GM12891 (cell line): ENCODE measurements at regions not wholly inside any gene's neighbourhood (a gene's known extent, or its start where the extent isn't known, plus 50 kb on each side); places are given as distances from the start of the nearest gene placed in this dataset.

ENCODE experiments used
- DNase-seq: peaks from one replicate; pipeline ENCODE4 v3.0.0; 2011; ENCODE audit warnings: low spot score; ENCODE audit not compliant: insufficient read length
- FAIRE-seq: peaks from 2 replicates; lab custom pipeline; 2011; peaks lifted over from hg19 to GRCh38; lab: Jason Lieb, UNC
- PAX5 ChIP-seq: IDR thresholded peaks from 2 replicates; pipeline ENCODE4 v1.6.1; 2011; ENCODE audit warnings: low read length, moderate library complexity, mild to moderate bottlenecking; ENCODE audit not compliant: insufficient read depth, severe bottlenecking
- POLR2A ChIP-seq: IDR thresholded peaks from 2 replicates; pipeline ENCODE4 v1.6.1; 2011; ENCODE audit warnings: low read depth, low read length, control low read depth
- POLR2AphosphoS5 ChIP-seq: IDR thresholded peaks from 2 replicates; pipeline ENCODE4 v1.6.1; 2011; ENCODE audit warnings: low read depth, low read length, control low read depth
- POU2F2 ChIP-seq: IDR thresholded peaks from 2 replicates; pipeline ENCODE4 v1.6.1; 2011; ENCODE audit warnings: low read depth, mild to moderate bottlenecking, control low read depth, low read length, moderate library complexity
- SPI1 ChIP-seq: IDR thresholded peaks from 2 replicates; pipeline ENCODE4 v1.6.1; 2011; ENCODE audit warnings: low read depth, low read length, control low read depth
- TAF1 ChIP-seq: IDR thresholded peaks from 2 replicates; pipeline ENCODE4 v1.6.1; 2011; ENCODE audit warnings: low read depth, low read length, control low read depth

- TF ChIP-seq POU2F2, result no peak
- no peak for TF ChIP-seq SPI1
- TF ChIP-seq TAF1, result no peak
- TF ChIP-seq PAX5, result no peak
- no peak for TF ChIP-seq POLR2A
- no peak for TF ChIP-seq POLR2AphosphoS5
- no peak for FAIRE-seq
- no peak for DNase-seq
Observed at GRCh38 chr6:48818052-48818412, 645.0 kb downstream of the MMUT start.

- no peak for DNase-seq
- FAIRE-seq, result no peak
- no peak for TF ChIP-seq POLR2AphosphoS5
- no peak for TF ChIP-seq POLR2A
- TF ChIP-seq TAF1, result no peak
- no peak for TF ChIP-seq SPI1
- TF ChIP-seq POU2F2, result no peak
- TF ChIP-seq PAX5, result no peak
Observed at GRCh38 chr6:48817333-48818051, 645.6 kb downstream of the MMUT start.

DNA sequence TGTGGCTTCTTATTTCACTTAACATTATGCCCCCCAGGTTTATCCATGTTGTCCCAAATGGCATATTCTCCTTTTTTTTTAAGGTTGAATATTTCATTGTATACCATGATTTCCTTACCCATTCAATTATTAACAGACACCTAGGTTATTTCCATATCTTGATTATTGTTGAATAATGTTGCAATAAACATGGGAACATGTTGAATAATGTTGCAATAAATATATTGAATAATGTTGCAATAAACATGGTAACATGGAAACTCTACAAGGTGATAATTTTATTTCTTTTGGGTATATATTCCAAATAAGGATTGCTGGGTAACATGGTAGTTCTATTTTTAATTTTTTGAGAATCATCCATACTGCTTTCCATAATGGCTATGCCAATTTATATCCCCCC is 648.1 kb downstream of the MMUT start:
- DNase-seq, result no peak
- TF ChIP-seq POLR2AphosphoS5 (no peak), POLR2A (no peak), POU2F2 (no peak), PAX5 (no peak), TAF1 (no peak), SPI1 (no peak)
- FAIRE-seq, result no peak

DNA sequence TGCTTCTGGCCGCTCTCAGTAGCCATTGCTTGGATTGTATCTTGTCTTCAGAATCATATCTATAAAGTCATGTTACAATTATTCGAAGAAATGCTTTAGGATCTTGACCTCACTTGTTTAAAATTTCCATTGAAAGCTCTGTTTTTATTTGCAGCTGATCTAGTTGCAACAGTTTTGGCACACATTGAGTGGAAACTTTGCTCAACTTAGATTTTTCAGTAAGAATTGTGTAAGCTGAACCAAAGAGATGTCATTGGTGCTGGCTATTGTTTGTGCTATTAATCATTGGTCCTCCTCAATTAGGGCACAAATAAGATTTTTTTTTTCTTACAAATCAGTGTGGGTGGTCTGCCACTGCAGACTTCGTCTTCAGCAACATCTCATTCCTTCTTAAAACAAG is 649.2 kb downstream of the MMUT start:
- no peak for TF ChIP-seq TAF1
- no peak for TF ChIP-seq PAX5
- no peak for TF ChIP-seq POLR2A
- TF ChIP-seq POU2F2, result no peak
- TF ChIP-seq SPI1, result no peak
- no peak for TF ChIP-seq POLR2AphosphoS5
- no peak for FAIRE-seq
- DNase-seq, result no peak

- no peak for TF ChIP-seq POU2F2
- TF ChIP-seq PAX5, result no peak
- TF ChIP-seq POLR2A, result no peak
- no peak for TF ChIP-seq TAF1
- TF ChIP-seq SPI1, result no peak
- TF ChIP-seq POLR2AphosphoS5, result no peak
- DNase-seq (no peak), FAIRE-seq (no peak)
Observed at GRCh38 chr6:48809700-48810099, 653.4 kb downstream of the MMUT start.

DNA sequence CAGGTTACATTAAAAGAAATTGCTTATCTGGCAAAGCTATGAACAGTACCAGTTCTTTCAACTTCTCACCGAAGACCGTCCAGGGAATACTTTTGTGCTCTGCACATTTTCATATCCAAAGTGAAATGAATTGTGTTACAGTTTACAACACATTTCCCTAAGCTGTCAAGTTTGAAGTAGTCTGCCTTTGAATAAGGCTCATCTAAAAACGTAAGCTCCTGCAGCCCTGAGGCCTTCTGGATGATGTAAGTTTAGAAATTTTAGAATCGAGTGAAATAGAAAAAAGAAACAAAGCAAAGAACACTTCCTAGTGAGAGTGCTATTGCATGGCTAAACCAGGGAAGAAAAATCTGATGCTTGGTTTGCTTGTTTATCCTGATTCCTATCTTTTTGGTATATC is 653.8 kb downstream of the MMUT start:
- FAIRE-seq (no peak), DNase-seq (no peak)
- no peak for TF ChIP-seq POLR2AphosphoS5
- no peak for TF ChIP-seq POU2F2
- TF ChIP-seq PAX5, result no peak

DNA sequence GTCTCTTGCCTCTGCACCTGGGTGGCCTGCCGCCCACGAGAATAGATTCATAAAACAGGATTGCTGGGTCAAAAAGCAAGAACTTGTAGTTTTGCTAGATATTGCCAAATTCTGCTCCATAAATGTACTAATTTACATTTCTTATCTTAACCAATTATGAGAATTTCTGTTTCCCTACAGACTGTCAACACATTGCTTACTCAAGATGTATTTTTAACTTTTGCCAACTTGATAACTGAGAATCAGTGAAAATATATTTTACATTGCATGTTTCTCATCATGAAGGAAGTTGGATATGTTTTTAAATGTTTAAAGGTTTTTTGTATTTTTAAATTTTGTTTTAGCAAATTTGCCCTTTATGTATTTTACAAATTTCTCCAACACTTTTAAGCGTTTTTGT is 664.8 kb downstream of the MMUT start:
- FAIRE-seq (no peak), DNase-seq (no peak)
- TF ChIP-seq TAF1 (no peak), SPI1 (no peak), POU2F2 (no peak), PAX5 (no peak), POLR2AphosphoS5 (no peak), POLR2A (no peak)

DNA sequence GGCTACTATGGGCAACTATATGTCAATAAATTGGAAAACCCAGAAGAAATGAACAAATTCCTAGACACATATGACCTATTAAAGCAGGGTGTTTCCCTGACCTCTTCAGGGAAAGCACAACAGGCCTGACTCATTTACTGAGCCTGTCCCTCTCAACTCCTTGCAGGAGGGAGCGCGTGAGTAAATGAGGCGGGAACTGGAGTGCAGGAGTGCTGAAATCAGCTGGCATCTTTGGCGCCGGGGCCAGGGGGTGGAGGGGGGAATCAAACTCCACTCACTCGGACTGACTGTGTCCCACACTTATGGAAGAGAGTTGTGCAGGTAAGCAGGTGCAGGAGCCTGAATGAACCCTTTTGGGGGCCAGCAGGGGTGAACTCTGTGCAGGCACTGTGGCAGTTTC is 671.2 kb upstream of the PTCHD4 start:
- FAIRE-seq, result no peak
- DNase-seq, result no peak
- TF ChIP-seq POLR2AphosphoS5 (no peak), TAF1 (no peak), PAX5 (no peak), POLR2A (no peak), SPI1 (no peak), POU2F2 (no peak)

GRCh38 chr6:48777411-48777810 is 666.4 kb upstream of the PTCHD4 start:
- TF ChIP-seq POLR2AphosphoS5 (no peak), POLR2A (no peak), PAX5 (no peak), TAF1 (no peak), POU2F2 (no peak)
- FAIRE-seq (no peak), DNase-seq (no peak)

GRCh38 chr6:48775157-48775556 is 664.2 kb upstream of the PTCHD4 start:
- no peak for DNase-seq
- TF ChIP-seq POU2F2 (no peak), TAF1 (no peak), POLR2A (no peak), SPI1 (no peak), PAX5 (no peak), POLR2AphosphoS5 (no peak)
- FAIRE-seq, result no peak

DNA sequence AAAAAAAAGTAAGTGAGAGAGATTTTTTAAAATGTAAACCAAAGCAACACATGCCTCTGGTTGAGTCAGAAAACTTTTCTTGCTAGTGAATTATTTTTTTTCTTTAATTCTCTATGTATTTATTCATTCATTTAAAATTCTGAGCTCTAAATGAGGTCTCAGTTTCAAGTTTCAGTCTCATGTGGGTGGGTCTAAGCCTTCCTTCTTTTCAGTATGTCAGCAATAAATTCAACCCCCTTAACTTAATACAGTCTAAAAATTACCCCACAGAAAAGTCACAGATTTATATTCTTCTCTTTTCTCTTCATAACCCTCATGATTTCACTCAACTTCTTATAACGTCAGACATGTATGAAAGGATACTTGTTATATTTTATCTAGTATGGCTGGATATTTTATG is 663.3 kb upstream of the PTCHD4 start:
- no peak for DNase-seq
- no peak for TF ChIP-seq POLR2A
- no peak for TF ChIP-seq POU2F2
- no peak for TF ChIP-seq PAX5
- TF ChIP-seq POLR2AphosphoS5, result no peak
- no peak for TF ChIP-seq SPI1
- TF ChIP-seq TAF1, result no peak
- no peak for FAIRE-seq
